ENCODE measurements at regions not wholly inside any gene's neighbourhood (a gene's known extent, or its start where the extent isn't known, plus 50 kb on each side); places are given as distances from the start of the nearest gene placed in this dataset.

GRCh38 chr17:65472666-65473309, 88.7 kb downstream of the AXIN2 start:
- no peak for TF ChIP-seq CTCF (IDR thresholded peaks at IDR 0.05)

GRCh38 chr17:65470783-65471182, 90.7 kb downstream of the AXIN2 start:
- Histone ChIP-seq H3K27ac (no peak overlapping the region), H3K27me3 (ENCODE audit: insufficient read depth in 3 of 3, low read length in 2 of 3) (no peaks in the 10 kb centered on the region), H3K36me3 (ENCODE audit: insufficient read depth in 1 of 2, low read depth in 1 of 2) (no peaks in the 10 kb centered on the region), H3K4me1 (peaks cover 17% of the 10 kb centered on the region), H3K4me3 (no peak overlapping the region), H3K9me3 (no peaks in the 10 kb centered on the region)
- no peak for ATAC-seq
- no peak for TF ChIP-seq CTCF (IDR thresholded peaks at IDR 0.05)
- 58 to 78% (median 64%) methylated on average over 4 of the region's 4 CpGs for WGBS, 3 donors
- intact Hi-C loops (cut with DNase I) = loop anchor here in 1 of 2 donors (5.0 kb wide), 1 partner anchor 87 kb away; no protein-coding TSS in a partner anchor
- DNase-seq = no peak

More at GRCh38 chr17:65472666-65473309, 88.7 kb downstream of the AXIN2 start:
- DNase-seq (peak; percentile 66 to 85), ATAC-seq (peak; percentile 91 to 95 (median 94))
- Histone ChIP-seq H3K36me3 (ENCODE audit: insufficient read depth in 1 of 2, low read depth in 1 of 2) (no peaks in the 10 kb centered on the region), H3K9me3 (no peaks in the 10 kb centered on the region), H3K4me3 (peak overlapping the region; percentile 13), H3K27ac (peak overlapping the region; percentile 73), H3K27me3 (ENCODE audit: insufficient read depth in 3 of 3, low read length in 2 of 3) (no peaks in the 10 kb centered on the region), H3K4me1 (peaks cover 17% of the 10 kb centered on the region)
- intact Hi-C loops (cut with DNase I) = loop anchor here (2.0 to 5.0 kb wide), 2 partner anchors 84 to 85 kb away; no protein-coding TSS in a partner anchor
- 27 to 58% (median 34%) methylated on average over 8 of the region's 8 CpGs for WGBS, 3 donors

GRCh38 chr17:65468321-65468720, 93.1 kb downstream of the AXIN2 start:
- Histone ChIP-seq H3K9me3 (no peaks in the 10 kb centered on the region), H3K27me3 (ENCODE audit: insufficient read depth in 3 of 3, low read length in 2 of 3) (no peaks in the 10 kb centered on the region), H3K36me3 (ENCODE audit: insufficient read depth in 1 of 2, low read depth in 1 of 2) (no peaks in the 10 kb centered on the region), H3K27ac (no peak overlapping the region), H3K4me3 (no peak overlapping the region), H3K4me1 (peaks cover 19% of the 10 kb centered on the region)
- intact Hi-C loops (cut with DNase I) = no loop called here
- WGBS, 3 donors = 94 to 97% (median 95%) methylated on average over 5 of the region's 5 CpGs
- DNase-seq = no peak
- no peak for ATAC-seq
- TF ChIP-seq CTCF (IDR thresholded peaks at IDR 0.05) = no peak

GRCh38 chr17:65467156-65467555, 94.3 kb downstream of the AXIN2 start:
- Histone ChIP-seq H3K27ac (no peak overlapping the region), H3K27me3 (ENCODE audit: insufficient read depth in 3 of 3, low read length in 2 of 3) (no peaks in the 10 kb centered on the region), H3K4me3 (no peak overlapping the region), H3K9me3 (no peaks in the 10 kb centered on the region), H3K36me3 (ENCODE audit: insufficient read depth in 1 of 2, low read depth in 1 of 2) (no peaks in the 10 kb centered on the region), H3K4me1 (peaks cover 19% of the 10 kb centered on the region)
- DNase-seq (no peak), ATAC-seq (no peak)
- intact Hi-C loops (cut with DNase I) = no loop called here
- 92 to 94% (median 92%) methylated on average over 5 of the region's 5 CpGs for WGBS, 3 donors
- TF ChIP-seq CTCF (IDR thresholded peaks at IDR 0.05) = no peak

GRCh38 chr17:65466547-65466946, 94.9 kb downstream of the AXIN2 start:
- ATAC-seq (no peak), DNase-seq (no peak)
- no peaks in the 10 kb centered on the region for H3K9me3 ChIP-seq
- no peak overlapping the region for H3K4me3 ChIP-seq
- no peak for TF ChIP-seq CTCF (IDR thresholded peaks at IDR 0.05)
- no peaks in the 10 kb centered on the region for H3K36me3 ChIP-seq (ENCODE audit: insufficient read depth in 1 of 2, low read depth in 1 of 2)
- WGBS, 3 donors = 91 to 94% (median 92%) methylated on average over 6 of the region's 6 CpGs
- intact Hi-C loops (cut with DNase I) = no loop called here
- peaks cover 19% of the 10 kb centered on the region for H3K4me1 ChIP-seq
- H3K27ac ChIP-seq = no peak overlapping the region
- H3K27me3 ChIP-seq (ENCODE audit: insufficient read depth in 3 of 3, low read length in 2 of 3) = no peaks in the 10 kb centered on the region
